GM06990 (cell line): ENCODE measurements at regions not wholly inside any gene's neighbourhood (a gene's known extent, or its start where the extent isn't known, plus 50 kb on each side); places are given as distances from the start of the nearest gene placed in this dataset.

Experiments used
- DNase-seq: peaks from one replicate; pipeline ENCODE4 v3.0.0-alpha.2; 2011; ENCODE audit not compliant: insufficient read length; ENCODE audit errors: extremely low read depth
- H3K27me3 ChIP-seq: replicated peaks from 2 replicates; pipeline ENCODE4 v1.6.0; 2011; ENCODE audit warnings: low read length; ENCODE audit not compliant: control insufficient read depth, insufficient read depth
- H3K36me3 ChIP-seq: 2 replicates; pipeline ENCODE4 v1.5.1; 2011; ENCODE audit warnings: low read length; ENCODE audit not compliant: control insufficient read depth, insufficient read depth
- H3K4me3 ChIP-seq: replicated peaks from 2 replicates; pipeline ENCODE4 v1.5.1; 2011; ENCODE audit warnings: low read depth, mild to moderate bottlenecking, control low read depth, low read length
- TF ChIP-seq, protein P1 (sequence below): IDR thresholded peaks from 2 replicates; pipeline ENCODE4 v1.5.1; 2011; ENCODE audit warnings: low read length, control low read depth, mild to moderate bottlenecking, inconsistent platforms; ENCODE audit not compliant: insufficient read depth, poor library complexity, severe bottlenecking

- no peaks in the 10 kb centered on the region for H3K36me3 ChIP-seq
- H3K27me3 ChIP-seq: no peaks in the 10 kb centered on the region
- no peak for DNase-seq
- TF ChIP-seq, protein P1, sequence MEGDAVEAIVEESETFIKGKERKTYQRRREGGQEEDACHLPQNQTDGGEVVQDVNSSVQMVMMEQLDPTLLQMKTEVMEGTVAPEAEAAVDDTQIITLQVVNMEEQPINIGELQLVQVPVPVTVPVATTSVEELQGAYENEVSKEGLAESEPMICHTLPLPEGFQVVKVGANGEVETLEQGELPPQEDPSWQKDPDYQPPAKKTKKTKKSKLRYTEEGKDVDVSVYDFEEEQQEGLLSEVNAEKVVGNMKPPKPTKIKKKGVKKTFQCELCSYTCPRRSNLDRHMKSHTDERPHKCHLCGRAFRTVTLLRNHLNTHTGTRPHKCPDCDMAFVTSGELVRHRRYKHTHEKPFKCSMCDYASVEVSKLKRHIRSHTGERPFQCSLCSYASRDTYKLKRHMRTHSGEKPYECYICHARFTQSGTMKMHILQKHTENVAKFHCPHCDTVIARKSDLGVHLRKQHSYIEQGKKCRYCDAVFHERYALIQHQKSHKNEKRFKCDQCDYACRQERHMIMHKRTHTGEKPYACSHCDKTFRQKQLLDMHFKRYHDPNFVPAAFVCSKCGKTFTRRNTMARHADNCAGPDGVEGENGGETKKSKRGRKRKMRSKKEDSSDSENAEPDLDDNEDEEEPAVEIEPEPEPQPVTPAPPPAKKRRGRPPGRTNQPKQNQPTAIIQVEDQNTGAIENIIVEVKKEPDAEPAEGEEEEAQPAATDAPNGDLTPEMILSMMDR: no peak
- no peak overlapping the region for H3K4me3 ChIP-seq
These were observed 75.5 kb downstream of the CXCL12 start for GRCh38 chr10:44309361-44309760.

DNA sequence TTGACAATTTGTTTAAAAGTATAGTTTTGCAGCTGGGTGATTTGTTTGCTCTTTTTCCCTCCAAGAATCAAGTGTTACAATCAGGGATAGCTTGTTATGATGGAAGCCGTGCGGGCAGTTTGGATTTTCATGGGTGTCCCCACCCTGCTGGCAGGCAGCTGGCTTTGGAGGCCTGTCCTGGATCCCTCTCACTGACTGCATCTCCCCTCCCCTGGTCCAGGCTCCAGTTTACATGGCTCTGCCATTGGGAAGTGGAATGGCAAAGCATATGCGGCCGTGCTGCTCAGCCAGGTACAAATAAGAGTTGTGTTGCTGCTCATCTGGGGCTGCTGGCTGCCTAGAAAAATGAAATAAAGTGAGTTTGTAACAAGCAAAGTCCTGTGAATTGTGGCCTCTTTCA lies 76.0 kb downstream of the CXCL12 start:
- TF ChIP-seq, protein P1: no peak
- no peak for DNase-seq
- no peak overlapping the region for H3K4me3 ChIP-seq
- H3K36me3 ChIP-seq: no peaks in the 10 kb centered on the region
- no peaks in the 10 kb centered on the region for H3K27me3 ChIP-seq

- DNase-seq: peak; percentile 60
- no peak overlapping the region for H3K4me3 ChIP-seq
- no peaks in the 10 kb centered on the region for H3K36me3 ChIP-seq
- no peaks in the 10 kb centered on the region for H3K27me3 ChIP-seq
- TF ChIP-seq, protein P1: no peak
These were observed 77.2 kb downstream of the CXCL12 start for GRCh38 chr10:44307691-44308090.

DNA sequence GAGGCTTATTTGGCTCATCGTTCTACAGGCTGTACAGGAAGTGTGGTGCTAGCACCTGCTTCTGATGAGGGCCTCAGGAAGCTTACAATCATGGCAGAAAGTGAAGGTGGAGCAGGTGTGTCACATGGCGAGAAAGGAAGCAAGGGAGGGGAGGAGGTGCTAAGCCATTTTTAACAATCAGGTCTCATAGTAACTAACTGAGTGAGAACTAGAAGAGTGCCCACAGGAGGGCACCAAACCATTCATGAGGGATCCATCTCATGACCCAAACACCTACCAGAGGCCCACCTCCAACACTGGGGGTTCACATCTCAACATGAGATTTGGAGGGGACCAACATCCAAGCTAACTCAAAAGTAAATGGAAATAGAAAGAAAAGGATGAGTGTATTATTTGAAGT lies 78.1 kb downstream of the CXCL12 start:
- H3K27me3 ChIP-seq: no peaks in the 10 kb centered on the region
- no peak for DNase-seq
- TF ChIP-seq, protein P1: peak; percentile 28
- no peak overlapping the region for H3K4me3 ChIP-seq
- no peaks in the 10 kb centered on the region for H3K36me3 ChIP-seq

GRCh38 chr10:44306147-44306710 lies 78.7 kb downstream of the CXCL12 start:
- H3K36me3 ChIP-seq: no peaks in the 10 kb centered on the region
- no peak overlapping the region for H3K4me3 ChIP-seq
- no peaks in the 10 kb centered on the region for H3K27me3 ChIP-seq
- DNase-seq: no peak
- TF ChIP-seq, protein P1: no peak
